ENCODE measurements at regions not wholly inside any gene's neighbourhood (a gene's known extent, or its start where the extent isn't known, plus 50 kb on each side); places are given as distances from the start of the nearest gene placed in this dataset.
A peak's percentile ranks its signal among the peaks of the same experiment; 100 is the strongest.
"Not testable (repeated sequence)": the region's sequence is repeated elsewhere in the genome, so short reads cannot be mapped to it uniquely, and the experiment has no call there.

DNA sequence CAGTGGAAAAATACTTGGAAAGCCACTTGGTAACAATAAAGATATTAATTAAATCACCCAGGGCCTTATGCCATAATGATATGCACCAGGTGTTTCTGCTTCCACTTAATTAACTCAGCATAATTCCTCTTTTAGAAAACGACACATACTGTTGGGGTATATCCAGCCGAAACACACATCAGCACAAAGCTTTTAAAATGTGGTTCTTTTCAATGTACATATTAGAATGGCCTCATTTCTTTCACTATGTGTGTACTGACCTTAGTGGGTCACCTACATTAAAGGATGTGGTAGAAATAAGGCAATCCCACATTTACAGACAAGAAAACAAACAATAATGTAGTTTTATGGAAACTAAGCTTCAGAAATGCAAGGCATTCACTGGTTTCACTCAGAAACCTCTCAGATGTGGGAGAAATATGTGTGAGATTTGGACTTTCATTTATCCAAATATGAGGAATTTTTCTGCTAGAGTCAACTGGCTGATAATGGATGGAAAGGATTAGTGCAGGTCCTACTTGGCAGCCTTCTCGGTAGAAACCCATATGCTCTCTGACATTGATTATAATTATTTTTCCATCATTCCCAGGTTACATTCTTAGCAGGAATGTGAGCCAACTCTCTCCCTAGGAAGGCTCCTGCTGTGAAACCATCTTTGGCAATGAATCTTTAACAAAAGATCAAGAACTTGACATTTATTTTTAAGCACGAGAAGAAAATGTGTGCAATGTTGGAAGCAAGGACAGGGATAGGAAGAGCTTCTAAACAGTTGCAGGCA, 66.7 kb upstream of the DHX40 start:
- no peaks in the 10 kb centered on the region for H3K27me3 ChIP-seq (ENCODE audit: insufficient read depth, low read depth, low read length)
- no peaks in the 10 kb centered on the region for H3K9me2 ChIP-seq (ENCODE audit: insufficient read depth, low read length)
- H3K27ac ChIP-seq (ENCODE audit: low read length): peak overlapping the region; percentile 82
- H3K9ac ChIP-seq (ENCODE audit: low read length): peak overlapping the region; percentile 32
- H3K4me2 ChIP-seq (ENCODE audit: low read length): peak overlapping the region; percentile 54
- no peaks in the 10 kb centered on the region for H3F3A ChIP-seq (ENCODE audit: insufficient read depth, low read length, poor library complexity, severe bottlenecking)
- no peaks in the 10 kb centered on the region for H3K79me2 ChIP-seq (replicated peaks; ENCODE audit: insufficient read depth, low read length)
- no peaks in the 10 kb centered on the region for H4K20me1 ChIP-seq (ENCODE audit: insufficient read depth)
- H2AFZ ChIP-seq (ENCODE audit: low read depth, low read length): peak overlapping the region; percentile 4
- TF ChIP-seq EP300 (conservative IDR thresholded peaks at IDR 0.05; ENCODE audit: poor library complexity, severe bottlenecking) (peak; percentile 56), SMC3 (conservative IDR thresholded peaks at IDR 0.05; ENCODE audit: poor library complexity) (no peak), RAD21 (conservative IDR thresholded peaks at IDR 0.05) (no peak), MXI1 (conservative IDR thresholded peaks at IDR 0.05; ENCODE audit: poor library complexity, severe bottlenecking) (no peak), TAF1 (IDR thresholded peaks at IDR 0.05; ENCODE audit: low read depth) (no peak), POLR2AphosphoS5 (IDR thresholded peaks at IDR 0.05) (peak; percentile 80), EZH2 (IDR thresholded peaks at IDR 0.05; ENCODE audit: borderline replicate concordance, insufficient read depth, low read length, poor library complexity, severe bottlenecking) (no peak)
- TF ChIP-seq, protein P1, sequence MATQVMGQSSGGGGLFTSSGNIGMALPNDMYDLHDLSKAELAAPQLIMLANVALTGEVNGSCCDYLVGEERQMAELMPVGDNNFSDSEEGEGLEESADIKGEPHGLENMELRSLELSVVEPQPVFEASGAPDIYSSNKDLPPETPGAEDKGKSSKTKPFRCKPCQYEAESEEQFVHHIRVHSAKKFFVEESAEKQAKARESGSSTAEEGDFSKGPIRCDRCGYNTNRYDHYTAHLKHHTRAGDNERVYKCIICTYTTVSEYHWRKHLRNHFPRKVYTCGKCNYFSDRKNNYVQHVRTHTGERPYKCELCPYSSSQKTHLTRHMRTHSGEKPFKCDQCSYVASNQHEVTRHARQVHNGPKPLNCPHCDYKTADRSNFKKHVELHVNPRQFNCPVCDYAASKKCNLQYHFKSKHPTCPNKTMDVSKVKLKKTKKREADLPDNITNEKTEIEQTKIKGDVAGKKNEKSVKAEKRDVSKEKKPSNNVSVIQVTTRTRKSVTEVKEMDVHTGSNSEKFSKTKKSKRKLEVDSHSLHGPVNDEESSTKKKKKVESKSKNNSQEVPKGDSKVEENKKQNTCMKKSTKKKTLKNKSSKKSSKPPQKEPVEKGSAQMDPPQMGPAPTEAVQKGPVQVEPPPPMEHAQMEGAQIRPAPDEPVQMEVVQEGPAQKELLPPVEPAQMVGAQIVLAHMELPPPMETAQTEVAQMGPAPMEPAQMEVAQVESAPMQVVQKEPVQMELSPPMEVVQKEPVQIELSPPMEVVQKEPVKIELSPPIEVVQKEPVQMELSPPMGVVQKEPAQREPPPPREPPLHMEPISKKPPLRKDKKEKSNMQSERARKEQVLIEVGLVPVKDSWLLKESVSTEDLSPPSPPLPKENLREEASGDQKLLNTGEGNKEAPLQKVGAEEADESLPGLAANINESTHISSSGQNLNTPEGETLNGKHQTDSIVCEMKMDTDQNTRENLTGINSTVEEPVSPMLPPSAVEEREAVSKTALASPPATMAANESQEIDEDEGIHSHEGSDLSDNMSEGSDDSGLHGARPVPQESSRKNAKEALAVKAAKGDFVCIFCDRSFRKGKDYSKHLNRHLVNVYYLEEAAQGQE (IDR thresholded peaks at IDR 0.05; ENCODE audit: borderline replicate concordance): peak; percentile 100
- TF ChIP-seq, protein P2, sequence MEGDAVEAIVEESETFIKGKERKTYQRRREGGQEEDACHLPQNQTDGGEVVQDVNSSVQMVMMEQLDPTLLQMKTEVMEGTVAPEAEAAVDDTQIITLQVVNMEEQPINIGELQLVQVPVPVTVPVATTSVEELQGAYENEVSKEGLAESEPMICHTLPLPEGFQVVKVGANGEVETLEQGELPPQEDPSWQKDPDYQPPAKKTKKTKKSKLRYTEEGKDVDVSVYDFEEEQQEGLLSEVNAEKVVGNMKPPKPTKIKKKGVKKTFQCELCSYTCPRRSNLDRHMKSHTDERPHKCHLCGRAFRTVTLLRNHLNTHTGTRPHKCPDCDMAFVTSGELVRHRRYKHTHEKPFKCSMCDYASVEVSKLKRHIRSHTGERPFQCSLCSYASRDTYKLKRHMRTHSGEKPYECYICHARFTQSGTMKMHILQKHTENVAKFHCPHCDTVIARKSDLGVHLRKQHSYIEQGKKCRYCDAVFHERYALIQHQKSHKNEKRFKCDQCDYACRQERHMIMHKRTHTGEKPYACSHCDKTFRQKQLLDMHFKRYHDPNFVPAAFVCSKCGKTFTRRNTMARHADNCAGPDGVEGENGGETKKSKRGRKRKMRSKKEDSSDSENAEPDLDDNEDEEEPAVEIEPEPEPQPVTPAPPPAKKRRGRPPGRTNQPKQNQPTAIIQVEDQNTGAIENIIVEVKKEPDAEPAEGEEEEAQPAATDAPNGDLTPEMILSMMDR (IDR thresholded peaks at IDR 0.05; ENCODE audit: poor library complexity, severe bottlenecking): no peak
- H3K4me3 ChIP-seq (ENCODE audit: low read length): peak overlapping the region; percentile 41
- H3K36me3 ChIP-seq (ENCODE audit: insufficient read depth, low read length): no peaks in the 10 kb centered on the region
- no peaks in the 10 kb centered on the region for H3K9me3 ChIP-seq (ENCODE audit: low read length)

DNA sequence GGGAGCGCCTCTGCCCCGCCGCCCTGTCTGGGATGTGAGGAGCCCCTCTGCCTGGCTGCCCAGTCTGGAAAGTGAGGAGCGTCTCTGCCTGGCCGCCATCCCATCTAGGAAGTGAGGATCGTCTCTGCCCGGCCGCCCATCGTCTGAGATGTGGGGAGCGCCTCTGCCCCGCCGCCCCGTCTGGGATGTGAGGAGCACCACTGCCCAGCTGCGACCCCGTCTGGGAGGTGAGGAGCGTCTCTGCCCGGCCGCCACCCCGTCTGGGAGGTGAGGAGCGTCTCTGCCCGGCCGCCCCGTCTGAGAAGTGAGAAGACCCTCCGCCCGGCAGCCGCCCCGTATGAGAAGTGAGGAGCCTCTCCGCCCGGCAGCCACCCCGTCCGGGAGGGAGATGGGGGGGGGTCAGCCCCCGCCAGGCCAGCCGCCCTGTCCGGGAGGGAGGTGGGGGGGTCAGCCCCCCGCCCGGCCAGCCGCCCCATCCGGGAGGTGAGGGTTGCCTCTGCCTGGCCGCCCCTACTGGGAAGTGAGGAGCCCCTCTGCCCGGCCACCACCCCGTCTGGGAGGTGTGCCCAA, 65.2 kb upstream of the DHX40 start:
- not testable (repeated sequence) for H3F3A ChIP-seq (ENCODE audit: insufficient read depth, low read length, poor library complexity, severe bottlenecking); H3K27ac ChIP-seq (ENCODE audit: low read length); H3K4me3 ChIP-seq (ENCODE audit: low read length); H3K36me3 ChIP-seq (ENCODE audit: insufficient read depth, low read length); H3K9me3 ChIP-seq (ENCODE audit: low read length); H2AFZ ChIP-seq (ENCODE audit: low read depth, low read length); H3K27me3 ChIP-seq (ENCODE audit: insufficient read depth, low read depth, low read length); H3K79me2 ChIP-seq (replicated peaks; ENCODE audit: insufficient read depth, low read length); H3K4me2 ChIP-seq (ENCODE audit: low read length); H3K9me2 ChIP-seq (ENCODE audit: insufficient read depth, low read length); H4K20me1 ChIP-seq (ENCODE audit: insufficient read depth); H3K9ac ChIP-seq (ENCODE audit: low read length)

All from neural cell (in vitro differentiated cells).